GM19025 (cell line): ENCODE measurements at regions not wholly inside any gene's neighbourhood (a gene's known extent, or its start where the extent isn't known, plus 50 kb on each side); places are given as distances from the start of the nearest gene placed in this dataset.

Source experiments
- ATAC-seq: cut with Tn5 transposase; IDR thresholded peaks from one replicate; pipeline ENCODE4 v1.9.1; 2021; ENCODE audit warnings: mild to moderate bottlenecking, low read depth, moderate library complexity; ENCODE audit not compliant: unreplicated experiment

DNA sequence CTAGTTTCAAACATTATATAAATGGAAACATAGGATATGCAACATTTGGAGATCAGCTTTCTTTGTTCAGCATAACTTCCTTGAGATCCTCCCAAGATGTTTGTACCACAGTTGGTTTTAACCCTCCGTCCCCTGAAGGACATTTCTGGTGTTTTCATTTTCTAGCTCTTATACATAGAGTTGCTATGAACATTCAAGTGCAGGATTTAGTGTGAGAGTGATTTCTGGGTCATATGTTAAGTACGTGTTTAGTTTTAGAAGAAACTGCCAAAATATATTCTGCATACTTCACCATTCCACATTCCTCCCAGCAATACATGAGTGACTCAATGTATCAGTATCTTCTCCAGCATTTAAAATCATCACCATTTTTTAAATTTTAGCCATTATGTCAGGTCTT is 588.7 kb upstream of the PFKP start:
- no peak for ATAC-seq

DNA sequence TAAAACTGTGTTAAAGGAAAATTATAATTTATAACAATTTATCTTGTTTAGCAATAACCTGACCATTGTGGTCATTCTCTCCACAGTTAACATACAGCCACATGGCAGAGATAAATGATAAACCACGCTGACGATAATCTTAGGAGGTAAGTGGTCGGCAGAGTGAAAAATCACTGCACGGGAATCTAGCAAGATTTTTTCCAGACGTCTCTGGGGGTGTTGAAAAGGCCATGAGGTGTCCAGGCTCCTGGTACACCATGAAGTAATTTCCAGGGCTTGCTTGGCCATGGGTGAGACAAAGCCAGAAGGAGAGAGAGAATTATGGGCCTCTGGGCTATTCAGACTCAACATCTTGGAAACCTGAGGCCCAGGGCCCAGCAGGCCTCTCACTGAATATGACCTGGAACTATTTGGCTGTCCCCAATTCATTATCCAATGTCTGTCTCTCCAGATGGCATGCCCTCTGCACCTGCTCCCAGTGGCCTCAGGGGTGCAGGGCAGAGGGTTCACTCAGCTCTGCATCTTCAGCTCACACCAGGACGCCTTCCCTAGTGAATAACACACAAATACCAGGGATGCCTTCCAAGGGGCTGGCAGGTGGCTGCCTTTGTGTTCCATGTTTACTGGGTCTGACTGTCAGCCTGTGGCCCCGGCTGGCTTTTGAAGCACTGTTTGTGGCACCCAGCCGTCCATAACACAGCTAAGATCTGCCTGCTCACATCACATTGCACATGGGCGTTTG is 590.4 kb upstream of the PFKP start:
- no peak for ATAC-seq

DNA sequence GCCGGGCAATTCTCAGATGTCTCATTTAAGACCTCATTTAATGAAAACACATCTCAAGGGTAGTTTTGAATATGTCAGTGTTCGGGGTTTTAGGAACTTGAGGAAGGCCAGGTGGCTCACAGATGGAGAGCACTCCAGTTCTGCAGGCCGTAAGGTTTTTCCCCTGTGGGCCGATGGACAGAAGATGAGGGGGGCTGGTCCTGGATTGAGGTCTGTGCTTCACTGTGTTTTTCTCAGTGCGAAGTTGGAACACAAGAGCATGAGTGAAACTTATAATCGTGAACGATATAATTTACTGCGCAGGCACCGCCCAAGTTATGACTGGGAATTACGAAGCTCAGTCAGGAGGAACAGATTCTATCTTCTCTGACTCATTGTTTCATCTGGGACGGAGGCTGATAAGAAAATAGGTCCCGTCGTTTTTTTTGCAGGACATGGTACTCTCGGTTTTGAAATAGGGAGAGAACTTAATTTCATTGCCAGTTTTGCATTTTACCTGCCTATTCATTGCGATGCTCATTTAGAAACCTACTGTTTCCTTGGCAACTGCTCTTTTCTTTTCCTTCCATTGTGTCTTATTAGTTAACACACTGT is 591.0 kb upstream of the PFKP start:
- no peak for ATAC-seq

GRCh38 chr10:2475711-2476217 is 591.6 kb upstream of the PFKP start:
- ATAC-seq: no peak

- no peak for ATAC-seq
Observed at GRCh38 chr10:2471811-2472210, 595.5 kb upstream of the PFKP start.

GRCh38 chr10:2469802-2470201 is 597.5 kb upstream of the PFKP start:
- ATAC-seq: no peak

- ATAC-seq: no peak
Observed at GRCh38 chr10:2464483-2464882, 602.9 kb upstream of the PFKP start.

GRCh38 chr10:2463316-2463715 is 604.0 kb upstream of the PFKP start:
- no peak for ATAC-seq

DNA sequence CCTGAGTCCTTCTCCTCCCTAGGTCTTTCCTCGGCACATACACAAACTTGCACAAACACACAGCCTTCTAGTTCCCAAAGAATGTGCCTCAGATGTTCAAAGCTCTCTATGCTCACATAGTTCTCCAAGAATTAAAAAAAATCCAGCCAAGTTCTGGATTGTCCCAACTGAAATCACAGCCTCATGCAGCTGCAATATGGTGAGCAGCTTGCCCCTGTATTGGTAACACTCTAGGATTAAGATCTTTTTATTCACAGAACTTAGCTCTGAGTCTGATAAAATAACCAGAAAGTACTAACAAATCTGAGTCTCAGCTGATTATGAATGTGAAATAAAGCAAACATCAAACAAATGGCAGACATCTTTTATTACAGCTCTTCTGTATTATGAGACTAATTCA is 604.8 kb upstream of the PFKP start:
- ATAC-seq: no peak

DNA sequence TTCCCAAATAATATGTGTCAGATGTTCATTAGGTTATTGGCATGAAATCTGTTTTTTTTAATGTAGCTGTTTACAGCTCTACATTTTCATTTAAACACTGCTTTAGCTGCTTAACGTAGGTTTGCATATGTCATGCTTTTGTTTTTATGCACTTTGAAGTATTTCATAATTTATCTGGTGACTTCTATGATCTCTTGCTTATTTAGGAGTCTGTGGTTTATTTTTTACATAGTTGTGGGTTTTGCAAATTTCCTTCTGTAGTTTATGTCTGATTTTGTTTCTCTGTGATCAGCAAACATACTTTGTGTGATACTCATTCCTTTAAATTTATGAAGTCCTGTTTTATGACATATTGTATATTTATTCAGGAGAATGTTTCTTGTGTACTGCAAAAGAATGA is 606.5 kb upstream of the PFKP start:
- no peak for ATAC-seq

GRCh38 chr10:2459713-2460112 is 607.6 kb upstream of the PFKP start:
- ATAC-seq: no peak

- no peak for ATAC-seq
Observed at GRCh38 chr10:2456834-2457233, 610.5 kb upstream of the PFKP start.

GRCh38 chr10:2445370-2445769 is 622.0 kb upstream of the PFKP start:
- ATAC-seq: no peak

DNA sequence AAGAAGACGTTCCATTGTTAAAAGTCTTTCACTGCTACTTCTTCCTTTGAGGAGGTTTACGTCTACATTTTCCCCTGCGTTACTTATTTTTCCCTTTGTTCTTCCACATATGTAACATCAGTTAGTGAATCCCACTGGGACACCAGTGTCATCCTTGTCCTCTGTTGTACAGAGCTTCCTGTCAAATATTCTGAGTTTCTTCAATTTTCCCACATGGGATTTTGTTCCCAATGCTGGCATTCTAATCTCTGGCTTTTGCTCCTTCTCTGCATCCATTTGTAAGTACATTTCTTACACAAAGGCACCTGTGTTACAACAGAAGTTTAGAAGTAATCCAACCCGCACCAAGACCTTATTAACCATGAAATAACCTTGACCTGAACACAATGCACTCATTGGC is 627.4 kb upstream of the PFKP start:
- no peak for ATAC-seq

- ATAC-seq: no peak
Observed at GRCh38 chr10:2439000-2439399, 628.3 kb upstream of the PFKP start.

GRCh38 chr10:2438248-2438939 is 629.0 kb upstream of the PFKP start:
- ATAC-seq: no peak

DNA sequence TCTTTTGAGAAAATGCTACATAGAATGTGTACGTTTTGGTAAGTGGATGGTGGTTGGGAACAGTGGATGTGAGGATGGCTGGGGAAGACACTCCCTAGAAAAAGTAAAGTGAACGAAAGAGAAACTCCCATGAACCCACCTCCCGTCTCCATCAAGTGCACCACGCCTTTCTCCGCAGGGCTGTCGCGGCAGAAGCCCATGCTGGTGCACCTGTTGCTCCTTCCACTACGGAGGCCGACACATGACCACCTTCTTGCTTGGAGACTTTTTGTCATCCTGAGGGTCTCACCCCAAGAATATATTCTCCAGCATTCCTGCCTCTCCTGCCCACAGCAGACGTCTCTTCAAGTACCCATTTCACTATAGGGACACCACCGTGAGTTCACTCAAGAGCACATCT is 630.4 kb upstream of the PFKP start:
- no peak for ATAC-seq

DNA sequence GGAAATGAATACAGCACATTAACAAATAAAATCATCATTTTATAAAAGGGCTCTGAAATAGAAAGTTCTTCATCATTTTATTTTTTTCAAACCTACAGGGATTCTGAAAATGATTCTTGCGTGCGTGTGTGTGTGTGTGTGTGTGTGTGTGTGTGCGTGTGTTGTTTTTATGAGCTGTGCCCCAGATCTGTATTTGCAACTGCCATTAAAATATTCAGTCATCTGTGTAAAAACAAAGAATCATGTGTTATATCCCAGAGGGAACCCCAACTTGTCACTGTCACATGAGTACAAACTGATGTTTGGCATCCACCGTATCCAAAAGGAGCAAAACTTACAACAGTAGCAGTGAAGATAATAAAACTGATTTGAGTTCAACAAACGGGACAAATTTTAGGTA is 635.4 kb upstream of the PFKP start:
- ATAC-seq: no peak

DNA sequence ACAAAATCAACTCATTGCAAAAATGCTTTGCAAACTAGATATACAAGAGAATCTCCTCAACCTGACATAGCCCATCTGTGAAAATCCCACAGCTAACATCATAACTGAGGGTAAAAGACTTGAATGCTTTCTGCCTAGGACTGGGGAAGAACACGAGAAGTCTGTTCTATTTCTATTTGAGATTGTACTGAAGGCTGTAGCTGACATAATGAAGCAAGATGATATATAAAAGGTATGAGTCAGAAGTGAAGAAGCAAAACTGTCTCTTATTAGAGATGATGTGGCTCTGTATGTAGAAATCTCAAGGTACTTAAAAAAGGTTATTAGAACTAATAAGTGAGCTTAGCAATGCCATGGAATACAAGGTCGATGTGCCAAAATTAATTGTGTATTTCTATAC is 639.9 kb upstream of the PFKP start:
- no peak for ATAC-seq

DNA sequence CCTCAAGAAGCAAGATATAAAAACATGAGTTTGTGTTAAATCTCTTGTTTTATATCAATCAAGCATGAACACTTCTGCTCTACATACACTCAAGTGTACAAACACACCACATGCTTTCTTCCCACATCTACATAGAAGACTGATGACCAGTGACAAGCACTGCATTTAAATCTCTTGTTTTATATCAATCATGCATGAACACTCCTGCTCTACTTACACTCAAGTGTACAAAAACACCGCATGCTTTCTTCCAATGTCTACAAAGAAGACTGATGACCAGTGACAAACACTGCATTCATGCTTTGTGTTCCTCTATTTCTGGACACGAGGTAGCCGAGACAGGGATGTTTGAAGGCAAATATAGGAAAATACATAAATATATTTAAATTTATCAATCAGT is 642.0 kb upstream of the PFKP start:
- ATAC-seq: no peak

DNA sequence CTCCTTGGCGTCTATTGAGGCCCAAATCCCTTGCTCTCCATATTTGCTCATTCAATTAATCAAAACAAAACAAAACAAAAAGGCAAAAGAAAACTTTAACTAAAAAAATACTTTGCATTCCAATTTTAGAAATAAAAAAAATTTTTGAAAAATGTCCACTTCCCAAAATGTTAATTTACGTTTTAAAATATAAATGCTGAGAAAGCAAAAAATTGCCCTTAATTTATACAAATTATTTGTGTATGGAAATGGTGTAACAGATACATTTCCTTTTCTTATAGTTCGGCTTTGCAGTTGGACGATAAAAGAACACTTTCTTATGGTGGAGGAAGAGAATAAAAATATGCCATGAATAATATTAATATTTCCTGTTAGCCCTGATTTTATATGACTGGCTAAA is 652.8 kb upstream of the PFKP start:
- ATAC-seq: no peak

DNA sequence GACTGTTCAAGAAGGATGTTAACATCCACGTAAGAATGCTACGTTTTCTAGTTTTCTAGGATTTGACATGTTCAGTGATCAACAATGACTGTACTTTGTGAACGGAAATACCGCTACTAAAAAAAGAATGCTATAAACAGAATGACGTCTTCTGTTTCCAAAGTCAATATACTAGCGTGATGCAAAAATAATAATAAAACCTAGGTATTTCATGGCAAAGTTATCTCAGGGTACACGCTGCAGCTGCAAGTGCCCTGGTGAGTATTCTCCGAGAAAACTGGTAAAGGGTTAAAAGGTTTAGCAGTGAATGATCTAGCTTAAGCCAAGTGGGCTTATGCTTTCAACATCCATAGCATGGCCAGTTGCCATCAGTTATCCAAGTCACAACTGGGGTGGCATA is 653.3 kb upstream of the PFKP start:
- ATAC-seq: no peak
